NB4 (cell line): ENCODE measurements at regions not wholly inside any gene's neighbourhood (a gene's known extent, or its start where the extent isn't known, plus 50 kb on each side); places are given as distances from the start of the nearest gene placed in this dataset.

Experiments used
- DNase-seq: peaks from one replicate; pipeline ENCODE4 v3.0.0; 2010; ENCODE audit warnings: low read depth
- H3K4me3 ChIP-seq: one replicate; pipeline ENCODE4 v1.5.1; 2011; ENCODE audit warnings: mild to moderate bottlenecking, low read depth, low read length, moderate library complexity
- MYC ChIP-seq: IDR thresholded peaks from 2 replicates; pipeline ENCODE4 v1.6.1; 2011; ENCODE audit warnings: low read depth, low read length
- POLR2A ChIP-seq: IDR thresholded peaks from 2 replicates; pipeline ENCODE4 v1.6.1; 2011; ENCODE audit warnings: mild to moderate bottlenecking; ENCODE audit not compliant: insufficient read length; ENCODE audit errors: extremely low read depth
- TF ChIP-seq, protein P1 (sequence below): IDR thresholded peaks from one replicate; pipeline ENCODE4 v1.5.1; 2012; ENCODE audit warnings: low read depth, low read length
- TF ChIP-seq, protein P2 (sequence below): IDR thresholded peaks from 2 replicates; pipeline ENCODE4 v1.6.1; 2011; ENCODE audit warnings: low read depth, low read length

DNA sequence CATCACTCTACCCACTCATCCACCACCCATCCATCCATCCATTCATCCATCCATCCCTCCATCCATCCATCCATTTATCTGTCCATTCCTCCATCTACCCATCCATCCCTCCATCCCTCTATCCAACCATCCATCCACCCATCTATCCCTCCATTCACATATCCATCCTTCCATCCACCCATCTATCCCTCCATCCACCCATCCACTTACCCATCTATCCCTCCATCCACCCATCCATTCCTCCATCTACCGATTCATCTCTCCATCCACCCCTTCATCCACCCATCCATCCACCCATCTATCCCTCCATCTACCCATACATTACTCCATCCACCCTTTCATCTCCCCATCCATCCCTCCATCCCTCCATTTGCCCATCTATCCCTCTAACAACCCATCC, 239.6 kb upstream of the SHH start:
- no peak overlapping the region for H3K4me3 ChIP-seq
- DNase-seq = no peak
- TF ChIP-seq MYC (no peak), POLR2A (no peak)
- TF ChIP-seq, protein P1, sequence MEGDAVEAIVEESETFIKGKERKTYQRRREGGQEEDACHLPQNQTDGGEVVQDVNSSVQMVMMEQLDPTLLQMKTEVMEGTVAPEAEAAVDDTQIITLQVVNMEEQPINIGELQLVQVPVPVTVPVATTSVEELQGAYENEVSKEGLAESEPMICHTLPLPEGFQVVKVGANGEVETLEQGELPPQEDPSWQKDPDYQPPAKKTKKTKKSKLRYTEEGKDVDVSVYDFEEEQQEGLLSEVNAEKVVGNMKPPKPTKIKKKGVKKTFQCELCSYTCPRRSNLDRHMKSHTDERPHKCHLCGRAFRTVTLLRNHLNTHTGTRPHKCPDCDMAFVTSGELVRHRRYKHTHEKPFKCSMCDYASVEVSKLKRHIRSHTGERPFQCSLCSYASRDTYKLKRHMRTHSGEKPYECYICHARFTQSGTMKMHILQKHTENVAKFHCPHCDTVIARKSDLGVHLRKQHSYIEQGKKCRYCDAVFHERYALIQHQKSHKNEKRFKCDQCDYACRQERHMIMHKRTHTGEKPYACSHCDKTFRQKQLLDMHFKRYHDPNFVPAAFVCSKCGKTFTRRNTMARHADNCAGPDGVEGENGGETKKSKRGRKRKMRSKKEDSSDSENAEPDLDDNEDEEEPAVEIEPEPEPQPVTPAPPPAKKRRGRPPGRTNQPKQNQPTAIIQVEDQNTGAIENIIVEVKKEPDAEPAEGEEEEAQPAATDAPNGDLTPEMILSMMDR = no peak
- TF ChIP-seq, protein P2, sequence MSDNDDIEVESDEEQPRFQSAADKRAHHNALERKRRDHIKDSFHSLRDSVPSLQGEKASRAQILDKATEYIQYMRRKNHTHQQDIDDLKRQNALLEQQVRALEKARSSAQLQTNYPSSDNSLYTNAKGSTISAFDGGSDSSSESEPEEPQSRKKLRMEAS = no peak

DNA sequence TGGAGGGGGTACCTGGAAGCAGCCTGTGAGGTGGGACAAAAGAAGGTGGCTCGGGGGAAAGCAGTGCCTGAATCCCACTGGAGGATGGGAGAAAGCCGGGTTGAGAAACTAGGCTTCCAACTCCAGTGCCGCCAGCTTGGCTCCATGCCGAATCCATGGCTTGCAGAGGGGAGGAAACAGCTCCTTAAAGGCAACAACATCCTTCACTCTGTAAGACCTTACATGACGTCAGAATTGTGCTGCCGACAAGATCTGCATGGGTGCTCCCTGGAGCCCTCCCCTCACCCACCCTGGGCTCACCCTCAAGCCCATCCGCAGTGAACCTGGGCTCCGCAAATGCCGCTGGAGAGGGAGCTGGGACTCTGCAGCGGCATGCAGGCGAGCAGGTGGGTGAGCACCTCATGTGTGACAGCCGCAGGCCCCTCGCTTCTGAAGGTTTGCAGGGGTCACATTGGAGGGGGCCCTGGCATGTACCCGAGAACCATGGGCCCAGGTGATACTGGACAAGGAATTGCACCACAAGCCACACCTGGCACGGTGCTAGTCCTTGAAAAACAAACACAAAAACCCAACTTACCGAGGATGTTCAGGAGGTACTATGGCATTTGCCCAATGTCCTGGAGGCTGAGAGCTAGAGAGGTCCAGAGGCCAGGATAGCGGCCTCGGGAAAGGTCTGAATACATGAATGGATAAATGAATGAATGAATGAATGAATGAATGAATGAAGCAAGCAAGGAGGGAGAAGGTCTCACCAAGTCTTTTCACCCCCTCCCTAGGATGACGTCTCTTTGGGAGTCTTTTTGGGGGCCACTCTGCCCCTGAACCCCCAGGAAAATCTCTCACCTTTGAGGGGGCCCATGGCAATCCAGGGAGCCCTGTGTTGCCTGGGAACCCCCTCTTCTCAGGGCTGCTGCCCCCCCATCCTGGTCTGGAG, 238.6 kb upstream of the SHH start:
- H3K4me3 ChIP-seq = no peak overlapping the region
- no peak for DNase-seq

DNA sequence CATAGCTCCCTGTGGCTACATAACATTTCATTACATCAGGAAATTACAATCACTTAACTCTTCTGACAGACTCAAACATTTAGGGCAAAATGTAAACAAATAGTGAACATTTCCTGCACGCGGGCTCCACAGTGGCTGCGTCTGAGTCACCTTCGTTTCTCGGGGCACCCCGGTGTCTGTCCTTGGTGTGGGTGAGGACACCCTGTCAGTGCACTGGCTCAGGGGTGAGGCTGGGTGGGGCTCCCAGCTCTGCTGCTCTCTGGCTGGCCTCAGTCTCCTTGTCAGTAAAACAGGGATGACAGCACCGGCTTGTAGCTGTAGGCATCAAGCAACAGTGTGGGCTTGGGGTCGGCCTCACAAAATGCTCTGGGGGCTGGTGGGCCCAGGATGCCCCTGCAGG, 237.1 kb upstream of the SHH start:
- H3K4me3 ChIP-seq = no peak overlapping the region
- TF ChIP-seq, protein P2 = no peak
- TF ChIP-seq, protein P1 = no peak
- no peak for TF ChIP-seq MYC
- no peak for TF ChIP-seq POLR2A

More for the DNA sequence above, 238.6 kb upstream of the SHH start:
- TF ChIP-seq, protein P2 = no peak
- TF ChIP-seq, protein P1 = no peak
- TF ChIP-seq MYC (no peak), POLR2A (no peak)

DNA sequence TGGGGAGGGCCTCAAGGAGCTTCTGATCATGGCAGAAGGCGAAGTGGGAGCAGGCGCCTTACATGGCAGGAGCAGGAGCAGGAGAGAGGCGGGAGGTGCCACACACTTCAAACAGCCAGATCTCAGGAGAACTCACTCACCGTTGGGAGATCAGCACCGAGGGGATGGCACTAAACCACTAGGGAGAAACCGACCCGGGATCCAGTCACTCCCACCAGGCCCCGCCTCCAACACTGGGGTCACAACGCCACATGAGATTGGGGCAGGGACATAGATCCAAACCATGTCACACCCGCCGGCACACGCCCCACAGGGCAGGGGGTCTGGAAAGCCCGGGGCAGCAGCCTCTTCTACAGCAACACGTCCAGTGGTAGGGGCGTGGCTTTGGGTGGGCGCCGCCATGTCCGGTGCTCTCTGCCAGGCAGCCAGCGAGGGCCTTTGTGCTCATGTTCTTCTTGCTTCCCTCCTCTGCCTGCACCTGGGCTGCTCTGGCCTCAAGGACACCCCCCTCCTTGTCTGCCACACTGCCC, 233.8 kb upstream of the SHH start:
- TF ChIP-seq MYC (no peak), POLR2A (no peak)
- TF ChIP-seq, protein P2 = no peak
- TF ChIP-seq, protein P1 = no peak
- H3K4me3 ChIP-seq = no peak overlapping the region
- DNase-seq = no peak

More for the DNA sequence above, 237.1 kb upstream of the SHH start:
- DNase-seq = no peak

DNA sequence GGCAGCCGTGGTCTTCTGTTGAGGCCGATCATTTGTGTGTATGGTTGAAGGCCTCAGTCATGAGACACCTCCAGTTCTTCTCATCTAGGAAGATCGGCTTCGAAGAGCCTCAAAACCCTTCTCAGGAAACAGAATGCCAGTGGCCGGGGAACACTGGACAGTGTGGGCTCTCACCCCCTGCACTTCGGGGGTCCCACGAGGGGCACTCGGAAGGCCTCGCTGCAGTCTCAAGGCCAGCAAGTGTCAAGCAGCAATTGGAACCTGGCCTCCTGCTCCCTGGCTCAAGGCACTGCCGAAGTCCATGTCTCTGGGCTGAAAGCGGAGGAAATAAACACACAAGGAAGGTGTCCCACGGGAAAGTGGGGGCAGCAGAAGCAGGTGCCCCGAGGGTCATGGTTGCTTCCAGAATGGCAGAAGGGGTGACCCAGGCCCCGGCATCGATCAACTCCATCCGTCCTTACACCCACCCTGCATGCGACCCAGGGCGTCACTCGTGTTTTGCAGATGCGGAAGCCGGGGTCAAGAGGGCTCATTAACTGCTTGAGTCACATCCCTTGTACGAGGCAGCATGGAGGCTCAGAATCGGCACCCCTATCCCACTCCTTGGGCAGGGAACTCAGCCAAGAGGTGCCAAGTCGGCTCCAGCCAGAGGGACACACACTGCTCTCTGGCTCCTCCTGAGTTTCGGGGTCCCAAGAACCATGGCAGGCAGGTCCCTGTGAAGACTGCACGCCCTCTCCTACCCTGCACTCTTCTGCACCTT, 231.3 kb upstream of the SHH start:
- H3K4me3 ChIP-seq = no peak overlapping the region
- no peak for DNase-seq
- no peak for TF ChIP-seq POLR2A
- TF ChIP-seq, protein P1 = no peak
- TF ChIP-seq, protein P2 = no peak
- TF ChIP-seq MYC = no peak
